Ovary (tissue), 3 donors: ENCODE measurements at regions not wholly inside any gene's neighbourhood (a gene's known extent, or its start where the extent isn't known, plus 50 kb on each side); places are given as distances from the start of the nearest gene placed in this dataset.

Experiments
- POLR2A ChIP-seq: fragments of 450-650 bp; IDR thresholded peaks from one replicate; pipeline ENCODE4 v1.6.1; 2017; ENCODE audit warnings: antibody characterized with exemption, mild to moderate bottlenecking, moderate library complexity
- TF ChIP-seq, protein P1 (sequence below), 3 donors: fragments of 450-650 bp in 2 of 3; fragments of 200-600 bp in 1 of 3; IDR thresholded peaks; one replicate each; pipeline versions ENCODE4 v1.5.1 to v1.8.0; 2016 to 2022; ENCODE audit warnings: antibody characterized with exemption in 3 of 3, mild to moderate bottlenecking in 1 of 3
- donor health status: DM: no; HTN: no; CAD: no.

DNA sequence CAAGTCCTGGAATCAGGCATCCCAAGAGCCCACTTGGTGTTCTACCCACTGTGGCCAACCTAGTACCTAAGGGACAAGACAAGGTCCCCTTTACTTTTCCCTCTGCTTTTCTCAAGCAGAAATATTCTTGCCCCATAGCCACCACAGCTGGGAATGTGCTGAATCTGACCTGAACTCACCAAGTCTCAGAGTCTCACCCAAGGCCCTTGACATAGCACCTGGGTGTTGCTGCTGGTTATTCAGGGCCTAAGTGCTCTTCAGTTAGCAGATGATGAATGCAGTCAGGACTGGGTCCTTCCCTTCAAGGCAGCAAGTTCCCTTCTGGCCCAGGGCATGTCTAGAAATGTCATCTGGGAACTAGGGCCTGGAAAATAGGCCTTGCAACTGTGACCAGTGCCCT lies 201.8 kb upstream of the SERP2 start:
- no peak for TF ChIP-seq POLR2A
- TF ChIP-seq, protein P1, sequence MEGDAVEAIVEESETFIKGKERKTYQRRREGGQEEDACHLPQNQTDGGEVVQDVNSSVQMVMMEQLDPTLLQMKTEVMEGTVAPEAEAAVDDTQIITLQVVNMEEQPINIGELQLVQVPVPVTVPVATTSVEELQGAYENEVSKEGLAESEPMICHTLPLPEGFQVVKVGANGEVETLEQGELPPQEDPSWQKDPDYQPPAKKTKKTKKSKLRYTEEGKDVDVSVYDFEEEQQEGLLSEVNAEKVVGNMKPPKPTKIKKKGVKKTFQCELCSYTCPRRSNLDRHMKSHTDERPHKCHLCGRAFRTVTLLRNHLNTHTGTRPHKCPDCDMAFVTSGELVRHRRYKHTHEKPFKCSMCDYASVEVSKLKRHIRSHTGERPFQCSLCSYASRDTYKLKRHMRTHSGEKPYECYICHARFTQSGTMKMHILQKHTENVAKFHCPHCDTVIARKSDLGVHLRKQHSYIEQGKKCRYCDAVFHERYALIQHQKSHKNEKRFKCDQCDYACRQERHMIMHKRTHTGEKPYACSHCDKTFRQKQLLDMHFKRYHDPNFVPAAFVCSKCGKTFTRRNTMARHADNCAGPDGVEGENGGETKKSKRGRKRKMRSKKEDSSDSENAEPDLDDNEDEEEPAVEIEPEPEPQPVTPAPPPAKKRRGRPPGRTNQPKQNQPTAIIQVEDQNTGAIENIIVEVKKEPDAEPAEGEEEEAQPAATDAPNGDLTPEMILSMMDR (IDR thresholded peaks at IDR 0.05) = no peak
